SK-N-SH (cell line): ENCODE measurements at regions not wholly inside any gene's neighbourhood (a gene's known extent, or its start where the extent isn't known, plus 50 kb on each side); places are given as distances from the start of the nearest gene placed in this dataset.
"Not testable (repeated sequence)": the region's sequence is repeated elsewhere in the genome, so short reads cannot be mapped to it uniquely, and the experiment has no call there.

Source experiments
- EZH2phosphoT487 ChIP-seq: fragments of 200-600 bp; sonication (generic); IDR thresholded peaks from 2 replicates; pipeline ENCODE4 v1.6.1; 2017; ENCODE audit warnings: low read depth, mixed run types, mild to moderate bottlenecking, antibody characterized with exemption, moderate library complexity, borderline replicate concordance
- TF ChIP-seq, protein P1 (sequence below): IDR thresholded peaks from 2 replicates; pipeline ENCODE4 v1.4.0; 2012; ENCODE audit warnings: low read depth, borderline replicate concordance
- TF ChIP-seq, protein P2 (sequence below): fragments of 200-600 bp; sonication (generic); IDR thresholded peaks from 2 replicates; pipeline ENCODE4 v1.6.1; 2017; ENCODE audit warnings: antibody characterized with exemption, mild to moderate bottlenecking, moderate library complexity

DNA sequence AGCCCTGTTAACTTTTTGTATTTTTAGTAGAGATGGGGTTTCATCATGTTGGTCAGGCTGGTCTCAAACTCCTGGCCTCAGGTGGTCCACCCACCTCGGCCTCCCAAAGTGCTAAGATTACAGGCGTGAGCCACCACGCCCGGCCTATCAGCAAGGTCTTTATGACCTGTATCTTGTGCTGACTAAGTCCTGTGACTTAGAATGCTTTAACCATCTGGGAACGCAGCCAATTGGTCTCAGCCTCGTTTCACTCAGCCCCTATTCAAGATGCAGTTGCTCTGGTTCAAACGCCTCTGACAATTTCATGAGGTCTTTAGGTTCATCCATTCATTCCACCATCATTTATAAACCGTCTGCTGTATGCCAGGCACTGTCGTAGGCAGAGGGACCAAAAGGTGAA is 62.2 kb upstream of the PPM1B start:
- TF ChIP-seq, protein P1, sequence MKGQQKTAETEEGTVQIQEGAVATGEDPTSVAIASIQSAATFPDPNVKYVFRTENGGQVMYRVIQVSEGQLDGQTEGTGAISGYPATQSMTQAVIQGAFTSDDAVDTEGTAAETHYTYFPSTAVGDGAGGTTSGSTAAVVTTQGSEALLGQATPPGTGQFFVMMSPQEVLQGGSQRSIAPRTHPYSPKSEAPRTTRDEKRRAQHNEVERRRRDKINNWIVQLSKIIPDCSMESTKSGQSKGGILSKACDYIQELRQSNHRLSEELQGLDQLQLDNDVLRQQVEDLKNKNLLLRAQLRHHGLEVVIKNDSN = not testable (repeated sequence)
- TF ChIP-seq, protein P2, sequence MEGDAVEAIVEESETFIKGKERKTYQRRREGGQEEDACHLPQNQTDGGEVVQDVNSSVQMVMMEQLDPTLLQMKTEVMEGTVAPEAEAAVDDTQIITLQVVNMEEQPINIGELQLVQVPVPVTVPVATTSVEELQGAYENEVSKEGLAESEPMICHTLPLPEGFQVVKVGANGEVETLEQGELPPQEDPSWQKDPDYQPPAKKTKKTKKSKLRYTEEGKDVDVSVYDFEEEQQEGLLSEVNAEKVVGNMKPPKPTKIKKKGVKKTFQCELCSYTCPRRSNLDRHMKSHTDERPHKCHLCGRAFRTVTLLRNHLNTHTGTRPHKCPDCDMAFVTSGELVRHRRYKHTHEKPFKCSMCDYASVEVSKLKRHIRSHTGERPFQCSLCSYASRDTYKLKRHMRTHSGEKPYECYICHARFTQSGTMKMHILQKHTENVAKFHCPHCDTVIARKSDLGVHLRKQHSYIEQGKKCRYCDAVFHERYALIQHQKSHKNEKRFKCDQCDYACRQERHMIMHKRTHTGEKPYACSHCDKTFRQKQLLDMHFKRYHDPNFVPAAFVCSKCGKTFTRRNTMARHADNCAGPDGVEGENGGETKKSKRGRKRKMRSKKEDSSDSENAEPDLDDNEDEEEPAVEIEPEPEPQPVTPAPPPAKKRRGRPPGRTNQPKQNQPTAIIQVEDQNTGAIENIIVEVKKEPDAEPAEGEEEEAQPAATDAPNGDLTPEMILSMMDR = not testable (repeated sequence)
- TF ChIP-seq EZH2phosphoT487 = not testable (repeated sequence)
